IMR-90 (cell line): ENCODE measurements at regions not wholly inside any gene's neighbourhood (a gene's known extent, or its start where the extent isn't known, plus 50 kb on each side); places are given as distances from the start of the nearest gene placed in this dataset.

Experiments
- ATAC-seq: fragments of 200-7000 bp; cut with Tn5 transposase; 2 replicates; pipeline ENCODE4 v1.9.1; 2020; ENCODE audit warnings: low read depth, mild to moderate bottlenecking, moderate library complexity
- BruUV-seq: library from RNA; stranded (reverse); fragments of 400-500 nt; replicated peaks from 2 replicates; lab custom pipeline; 2021; lab: Mats Ljungman, UMichigan
- CTCF ChIA-PET: fragments of 300-600 bp; formaldehyde crosslinking; extraction: SDS; loops from one replicate; lab custom pipeline; 2021; ENCODE audit warnings: antibody characterized with exemption; lab: Yijun Ruan, JAX
- POLR2A ChIA-PET: fragments of 300-600 bp; sonication (Branson Sonifier 250); formaldehyde crosslinking; loops from one replicate; lab custom pipeline; 2022; ENCODE audit warnings: antibody characterized with exemption; ENCODE audit not compliant: unreplicated experiment; lab: Charles Lee
- DNase-seq: peaks from one replicate; pipeline ENCODE4 v3.0.0; 2013
- H2AFZ ChIP-seq: replicated peaks from 2 replicates; pipeline ENCODE3; 2013; ENCODE audit warnings: low read length, mild to moderate bottlenecking; ENCODE audit not compliant: poor library complexity
- H2AK5ac ChIP-seq: 2 replicates; pipeline ENCODE4 v1.6.1; 2013; ENCODE audit warnings: low read depth, low read length, inconsistent platforms
- H2AK9ac ChIP-seq: replicated peaks from 2 replicates; pipeline ENCODE3; 2013; ENCODE audit warnings: mild to moderate bottlenecking, low read depth, low read length, moderate library complexity; ENCODE audit not compliant: poor library complexity
- H2BK120ac ChIP-seq: 2 replicates; pipeline ENCODE4 v1.6.1; 2013; ENCODE audit warnings: low read depth, low read length, inconsistent platforms
- H2BK15ac ChIP-seq: 3 replicates; pipeline ENCODE4 v1.6.1; 2013; ENCODE audit warnings: low read depth, low read length, inconsistent platforms
- H2BK20ac ChIP-seq: 2 replicates; pipeline ENCODE4 v1.6.1; 2013; ENCODE audit warnings: low read depth, mild to moderate bottlenecking, inconsistent platforms, low read length, moderate library complexity
- H2BK5ac ChIP-seq: 2 replicates; pipeline ENCODE4 v1.6.1; 2013; ENCODE audit warnings: mild to moderate bottlenecking, low read depth, low read length, inconsistent platforms; ENCODE audit not compliant: poor library complexity, severe bottlenecking
- H3K14ac ChIP-seq: replicated peaks from 2 replicates; pipeline ENCODE4 v1.6.1; 2013; ENCODE audit warnings: low read depth, low read length, inconsistent platforms
- H3K18ac ChIP-seq: 2 replicates; pipeline ENCODE4 v1.6.1; 2013; ENCODE audit warnings: low read depth, low read length, control low read depth
- H3K23ac ChIP-seq: 2 replicates; pipeline ENCODE4 v1.6.1; 2013; ENCODE audit warnings: low read depth, low read length, inconsistent platforms
- H3K27ac ChIP-seq: 2 replicates; pipeline ENCODE4 v1.5.1; 2013; ENCODE audit warnings: mild to moderate bottlenecking, control low read depth, low read length; ENCODE audit not compliant: insufficient read depth
- H3K27me3 ChIP-seq: 2 replicates; pipeline ENCODE4 v1.6.1; 2013; ENCODE audit warnings: low read length; ENCODE audit not compliant: control insufficient read depth, insufficient read depth
- H3K36me3 ChIP-seq: 2 replicates; pipeline ENCODE4 v1.6.1; 2013; ENCODE audit warnings: low read length, mixed read lengths; ENCODE audit not compliant: control insufficient read depth, insufficient read depth
- H3K4ac ChIP-seq: 2 replicates; pipeline ENCODE4 v1.6.1; 2013; ENCODE audit warnings: low read depth, low read length, inconsistent platforms
- H3K4me1 ChIP-seq: 2 replicates; pipeline ENCODE4 v1.6.1; 2013; ENCODE audit warnings: low read length, mixed read lengths; ENCODE audit not compliant: control insufficient read depth, insufficient read depth
- H3K4me2 ChIP-seq: 2 replicates; pipeline ENCODE4 v1.6.1; 2013; ENCODE audit warnings: low read depth, mild to moderate bottlenecking, control low read depth, low read length, moderate library complexity
- H3K4me3 ChIP-seq: 2 replicates; pipeline ENCODE4 v1.5.1; 2013; ENCODE audit warnings: low read depth, mild to moderate bottlenecking, control low read depth, low read length, moderate library complexity; ENCODE audit not compliant: insufficient read depth
- H3K56ac ChIP-seq: 2 replicates; pipeline ENCODE4 v1.6.1; 2013; ENCODE audit warnings: low read length, inconsistent platforms; ENCODE audit not compliant: insufficient read depth; ENCODE audit errors: extremely low read depth
- H3K79me1 ChIP-seq, 2 experiments: 2 replicates each; pipeline ENCODE4 v1.6.1; 2013; ENCODE audit warnings: low read length in 2 of 2, inconsistent platforms in 1 of 2, low read depth in 1 of 2
- H3K9ac ChIP-seq: 2 replicates; pipeline ENCODE4 v1.6.1; 2013; ENCODE audit warnings: low read depth, low read length, control low read depth
- H3K9me1 ChIP-seq: 2 replicates; pipeline ENCODE4 v1.6.1; 2013; ENCODE audit warnings: low read length, inconsistent platforms; ENCODE audit not compliant: insufficient read depth
- H3K9me3 ChIP-seq: 2 replicates; pipeline ENCODE4 v1.6.1; 2013; ENCODE audit warnings: low read length; ENCODE audit not compliant: control insufficient read depth, insufficient read depth
- H4K20me1 ChIP-seq: 2 replicates; pipeline ENCODE4 v1.6.1; 2013; ENCODE audit warnings: low read length, inconsistent platforms; ENCODE audit not compliant: insufficient read depth
- H4K5ac ChIP-seq: 2 replicates; pipeline ENCODE4 v1.6.1; 2013; ENCODE audit warnings: mild to moderate bottlenecking, low read depth, low read length, control low read depth
- H4K8ac ChIP-seq, 2 experiments: 2 replicates each; pipeline ENCODE4 v1.6.1; 2013; ENCODE audit warnings: low read depth in 2 of 2, low read length in 2 of 2, control low read depth in 1 of 2, inconsistent platforms in 1 of 2
- H4K91ac ChIP-seq: 2 replicates; pipeline ENCODE4 v1.6.1; 2013; ENCODE audit warnings: low read depth, low read length, inconsistent platforms; ENCODE audit not compliant: insufficient read depth
- BHLHE40 ChIP-seq: fragments of 150-350 bp; IDR thresholded peaks from 2 replicates; pipeline ENCODE4 v1.6.1; 2016; ENCODE audit warnings: mild to moderate bottlenecking, low read depth, low read length
- CEBPB ChIP-seq: IDR thresholded peaks from 2 replicates; pipeline ENCODE4 v1.6.1; 2012; ENCODE audit warnings: low read depth, low read length, improper control_type of control experiment
- FOS ChIP-seq: fragments of 150-350 bp; IDR thresholded peaks from 2 replicates; pipeline ENCODE4 v1.6.1; 2016; ENCODE audit warnings: low read depth, low read length
- MAFK ChIP-seq: IDR thresholded peaks from 2 replicates; pipeline ENCODE4 v1.6.1; 2012; ENCODE audit warnings: low read depth, low read length, improper control_type of control experiment
- MAZ ChIP-seq: IDR thresholded peaks from 2 replicates; pipeline ENCODE4 v1.6.1; 2012; ENCODE audit warnings: low read depth, mild to moderate bottlenecking, low read length, improper control_type of control experiment, moderate library complexity, borderline replicate concordance
- MXI1 ChIP-seq: IDR thresholded peaks from 2 replicates; pipeline ENCODE4 v1.6.1; 2012; ENCODE audit warnings: low read depth, mild to moderate bottlenecking, low read length, moderate library complexity, borderline replicate concordance
- NFE2L2 ChIP-seq: fragments of 150-350 bp; IDR thresholded peaks from 2 replicates; pipeline ENCODE4 v1.6.1; 2016; ENCODE audit warnings: low read depth, mild to moderate bottlenecking, low read length
- POLR2A ChIP-seq: IDR thresholded peaks from 2 replicates; pipeline ENCODE4 v1.6.1; 2012; ENCODE audit warnings: mild to moderate bottlenecking, low read depth, low read length
- RAD21 ChIP-seq: IDR thresholded peaks from 2 replicates; pipeline ENCODE4 v1.6.1; 2012; ENCODE audit warnings: low read length, improper control_type of control experiment
- SMC3 ChIP-seq: fragments of 150-350 bp; IDR thresholded peaks from 2 replicates; pipeline ENCODE4 v1.6.1; 2016; ENCODE audit warnings: low read depth, mild to moderate bottlenecking, antibody characterized with exemption, low read length, moderate library complexity
- WGBS, 2 experiments: methylation state at CpG; one replicate each; pipeline versions ENCODE4 v1.1.5 to v1.1.7; 2013; ENCODE audit warnings: missing lambda C conversion rate in 2 of 2; ENCODE audit not compliant: insufficient read length in 1 of 2; ENCODE audit errors: extremely low coverage in 2 of 2; 5-methylcytosine and 5-hydroxymethylcytosine counted together
- dilution Hi-C: fragments of 300-500 bp; cut with HindIII; formaldehyde crosslinking; loops from one replicate; pipeline ENCODE4 v1.14.3; 2018; ENCODE audit warnings: low sequenced_read_pairs; ENCODE audit not compliant: unreplicated experiment
- in situ Hi-C: fragments of 300-500 bp; cut with MboI; formaldehyde crosslinking; loops from 3 replicates; pipeline ENCODE4 v1.14.3; 2019; ENCODE audit warnings: low sequenced_read_pairs, inconsistent platforms, mixed read lengths
- intact Hi-C: fragments of 100-400 bp; cut with micrococcal nuclease; formaldehyde crosslinking; loops from 2 replicates; pipeline ENCODE4 v1.10.0; 2022
- TF ChIP-seq, protein P1 (sequence below): conservative IDR thresholded peaks from 2 replicates; pipeline ENCODE4 v1.5.1; 2012; ENCODE audit warnings: mild to moderate bottlenecking, low read depth, low read length, improper control_type of control experiment
- TF ChIP-seq, protein P2 (sequence below): fragments of 150-350 bp; IDR thresholded peaks from 2 replicates; pipeline ENCODE4 v1.6.1; 2017; ENCODE audit warnings: mild to moderate bottlenecking, antibody characterized with exemption, low read length, low read depth

DNA sequence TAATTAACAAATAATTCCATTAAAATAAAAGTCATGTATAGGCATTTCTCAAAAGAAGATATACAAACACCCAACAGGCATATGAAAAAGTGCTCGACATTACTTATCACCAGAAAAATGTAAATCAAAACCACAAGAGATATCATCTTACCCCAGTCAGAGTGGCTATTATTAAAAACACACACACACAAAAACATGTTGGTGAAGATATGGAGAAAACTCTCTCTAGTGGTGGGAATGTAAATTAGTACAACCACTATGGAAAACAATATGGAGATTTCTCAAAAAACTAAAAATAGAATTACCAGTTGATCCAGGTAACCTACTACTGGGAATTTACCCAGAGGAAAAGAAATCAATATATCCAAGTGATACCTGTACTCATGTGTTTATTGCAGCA, 966.3 kb upstream of the POU3F3 start:
- H3K18ac ChIP-seq: no peak overlapping the region
- no peak overlapping the region for H4K5ac ChIP-seq
- no peaks in the 10 kb centered on the region for H3K27me3 ChIP-seq
- H3K36me3 ChIP-seq: no peaks in the 10 kb centered on the region
- H2AK9ac ChIP-seq: no peak overlapping the region
- H3K4me3 ChIP-seq: no peak overlapping the region
- intact Hi-C loops: no loop called here
- TF ChIP-seq POLR2A: no peak
- no peak for TF ChIP-seq SMC3
- no peak for TF ChIP-seq MXI1
- TF ChIP-seq NFE2L2: no peak
- TF ChIP-seq, protein P1, sequence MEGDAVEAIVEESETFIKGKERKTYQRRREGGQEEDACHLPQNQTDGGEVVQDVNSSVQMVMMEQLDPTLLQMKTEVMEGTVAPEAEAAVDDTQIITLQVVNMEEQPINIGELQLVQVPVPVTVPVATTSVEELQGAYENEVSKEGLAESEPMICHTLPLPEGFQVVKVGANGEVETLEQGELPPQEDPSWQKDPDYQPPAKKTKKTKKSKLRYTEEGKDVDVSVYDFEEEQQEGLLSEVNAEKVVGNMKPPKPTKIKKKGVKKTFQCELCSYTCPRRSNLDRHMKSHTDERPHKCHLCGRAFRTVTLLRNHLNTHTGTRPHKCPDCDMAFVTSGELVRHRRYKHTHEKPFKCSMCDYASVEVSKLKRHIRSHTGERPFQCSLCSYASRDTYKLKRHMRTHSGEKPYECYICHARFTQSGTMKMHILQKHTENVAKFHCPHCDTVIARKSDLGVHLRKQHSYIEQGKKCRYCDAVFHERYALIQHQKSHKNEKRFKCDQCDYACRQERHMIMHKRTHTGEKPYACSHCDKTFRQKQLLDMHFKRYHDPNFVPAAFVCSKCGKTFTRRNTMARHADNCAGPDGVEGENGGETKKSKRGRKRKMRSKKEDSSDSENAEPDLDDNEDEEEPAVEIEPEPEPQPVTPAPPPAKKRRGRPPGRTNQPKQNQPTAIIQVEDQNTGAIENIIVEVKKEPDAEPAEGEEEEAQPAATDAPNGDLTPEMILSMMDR: no peak
- TF ChIP-seq MAZ: no peak
- no peak for TF ChIP-seq MAFK
- TF ChIP-seq RAD21: no peak
- no peak for TF ChIP-seq CEBPB
- no peak for TF ChIP-seq FOS
- TF ChIP-seq, protein P2, sequence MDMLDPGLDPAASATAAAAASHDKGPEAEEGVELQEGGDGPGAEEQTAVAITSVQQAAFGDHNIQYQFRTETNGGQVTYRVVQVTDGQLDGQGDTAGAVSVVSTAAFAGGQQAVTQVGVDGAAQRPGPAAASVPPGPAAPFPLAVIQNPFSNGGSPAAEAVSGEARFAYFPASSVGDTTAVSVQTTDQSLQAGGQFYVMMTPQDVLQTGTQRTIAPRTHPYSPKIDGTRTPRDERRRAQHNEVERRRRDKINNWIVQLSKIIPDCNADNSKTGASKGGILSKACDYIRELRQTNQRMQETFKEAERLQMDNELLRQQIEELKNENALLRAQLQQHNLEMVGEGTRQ: no peak
- no peak for TF ChIP-seq BHLHE40
- in situ Hi-C loops: no loop called here
- H3K9ac ChIP-seq: no peak overlapping the region
- no peak overlapping the region for H4K91ac ChIP-seq
- no peaks in the 10 kb centered on the region for H4K20me1 ChIP-seq
- no peak overlapping the region for H3K4me2 ChIP-seq
- H2BK15ac ChIP-seq: no peak overlapping the region
- ATAC-seq (no peak), DNase-seq (no peak)
- no peak overlapping the region for H2BK20ac ChIP-seq
- no peaks in the 10 kb centered on the region for H3K9me1 ChIP-seq
- H2BK120ac ChIP-seq: no peak overlapping the region
- no peak overlapping the region for H2BK5ac ChIP-seq
- ChIA-PET CTCF (no interaction called here), POLR2A (no interaction called here)
- no peak overlapping the region for H2AK5ac ChIP-seq
- H3K14ac ChIP-seq: no peak overlapping the region
- H3K4me1 ChIP-seq: no peaks in the 10 kb centered on the region
- BruUV-seq: no TSS peak
- no peak overlapping the region for H3K4ac ChIP-seq
- dilution Hi-C loops: no loop called here
- H2AFZ ChIP-seq: no peak overlapping the region
- no peak overlapping the region for H4K8ac ChIP-seq
- no peak overlapping the region for H3K27ac ChIP-seq
- no CpG with 5 or more reads among the region's 1 CpG for WGBS, 2 experiments
- no peak overlapping the region for H3K23ac ChIP-seq
- H3K79me1 ChIP-seq: no peaks in the 10 kb centered on the region
- H3K9me3 ChIP-seq: peaks cover 14% of the 10 kb centered on the region
- no peak overlapping the region for H3K56ac ChIP-seq
